ENCODE measurements at regions not wholly inside any gene's neighbourhood (a gene's known extent, or its start where the extent isn't known, plus 50 kb on each side); places are given as distances from the start of the nearest gene placed in this dataset.

DNA sequence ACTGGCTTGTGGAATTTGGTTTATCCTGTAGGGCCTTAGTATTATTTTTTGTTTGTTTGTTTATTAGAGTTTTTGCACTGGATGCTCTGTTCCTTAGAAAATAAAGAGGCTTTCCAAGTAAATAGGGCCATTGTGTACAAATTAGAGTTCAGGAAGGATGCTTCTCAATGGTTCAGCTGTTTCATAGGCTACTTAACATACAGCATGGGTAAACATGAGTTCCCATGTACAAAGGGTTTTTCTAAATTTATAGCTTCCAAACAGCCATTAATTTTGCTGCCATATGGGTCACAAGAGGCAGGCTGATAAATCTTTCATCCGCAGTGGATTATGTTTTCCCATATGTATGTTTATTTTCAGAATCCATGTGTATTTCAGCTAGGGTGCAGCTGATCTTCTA lies 121.6 kb upstream of the WDR11 start:
- Histone ChIP-seq H3K9ac (ENCODE audit: insufficient read depth, low read depth, low read length) (no peak overlapping the region), H2AFZ (ENCODE audit: low read length) (no peak overlapping the region), H3K79me2 (ENCODE audit: insufficient read depth, low read length) (no peaks in the 10 kb centered on the region), H3K36me3 (replicated peaks in 1 of 2; ENCODE audit: control insufficient read depth in 1 of 2, insufficient read depth in 2 of 2, low read length in 2 of 2) (no peaks in the 10 kb centered on the region), H3K4me2 (ENCODE audit: low read depth, low read length) (no peak overlapping the region), H3K27me3 (ENCODE audit: control insufficient read depth in 1 of 2, insufficient read depth in 2 of 2, low read length in 2 of 2) (no peaks in the 10 kb centered on the region), H4K20me1 (ENCODE audit: insufficient read depth, low read length) (no peaks in the 10 kb centered on the region), H3K9me3 (ENCODE audit: low read length) (no peaks in the 10 kb centered on the region), H3K4me1 (ENCODE audit: insufficient read depth, low read length) (no peaks in the 10 kb centered on the region), H3K4me3 (replicated peaks in 1 of 3; ENCODE audit: insufficient read depth in 1 of 3, low read depth in 2 of 3, low read length in 3 of 3) (no peak overlapping the region), H3K27ac (ENCODE audit: extremely low read length, insufficient read depth, low read length) (no peak overlapping the region)
- intact Hi-C loops (cut with micrococcal nuclease; ENCODE audit: unreplicated experiment), result no loop called here
- TF ChIP-seq, protein P1, sequence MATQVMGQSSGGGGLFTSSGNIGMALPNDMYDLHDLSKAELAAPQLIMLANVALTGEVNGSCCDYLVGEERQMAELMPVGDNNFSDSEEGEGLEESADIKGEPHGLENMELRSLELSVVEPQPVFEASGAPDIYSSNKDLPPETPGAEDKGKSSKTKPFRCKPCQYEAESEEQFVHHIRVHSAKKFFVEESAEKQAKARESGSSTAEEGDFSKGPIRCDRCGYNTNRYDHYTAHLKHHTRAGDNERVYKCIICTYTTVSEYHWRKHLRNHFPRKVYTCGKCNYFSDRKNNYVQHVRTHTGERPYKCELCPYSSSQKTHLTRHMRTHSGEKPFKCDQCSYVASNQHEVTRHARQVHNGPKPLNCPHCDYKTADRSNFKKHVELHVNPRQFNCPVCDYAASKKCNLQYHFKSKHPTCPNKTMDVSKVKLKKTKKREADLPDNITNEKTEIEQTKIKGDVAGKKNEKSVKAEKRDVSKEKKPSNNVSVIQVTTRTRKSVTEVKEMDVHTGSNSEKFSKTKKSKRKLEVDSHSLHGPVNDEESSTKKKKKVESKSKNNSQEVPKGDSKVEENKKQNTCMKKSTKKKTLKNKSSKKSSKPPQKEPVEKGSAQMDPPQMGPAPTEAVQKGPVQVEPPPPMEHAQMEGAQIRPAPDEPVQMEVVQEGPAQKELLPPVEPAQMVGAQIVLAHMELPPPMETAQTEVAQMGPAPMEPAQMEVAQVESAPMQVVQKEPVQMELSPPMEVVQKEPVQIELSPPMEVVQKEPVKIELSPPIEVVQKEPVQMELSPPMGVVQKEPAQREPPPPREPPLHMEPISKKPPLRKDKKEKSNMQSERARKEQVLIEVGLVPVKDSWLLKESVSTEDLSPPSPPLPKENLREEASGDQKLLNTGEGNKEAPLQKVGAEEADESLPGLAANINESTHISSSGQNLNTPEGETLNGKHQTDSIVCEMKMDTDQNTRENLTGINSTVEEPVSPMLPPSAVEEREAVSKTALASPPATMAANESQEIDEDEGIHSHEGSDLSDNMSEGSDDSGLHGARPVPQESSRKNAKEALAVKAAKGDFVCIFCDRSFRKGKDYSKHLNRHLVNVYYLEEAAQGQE (IDR thresholded peaks at IDR 0.05; ENCODE audit: borderline replicate concordance in 1 of 2, low read depth in 1 of 2, low read length in 2 of 2), result no peak
- TF ChIP-seq, protein P2, sequence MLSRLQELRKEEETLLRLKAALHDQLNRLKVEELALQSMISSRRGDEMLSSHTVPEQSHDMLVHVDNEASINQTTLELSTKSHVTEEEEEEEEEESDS (CRISPR knock-in tag; IDR thresholded peaks at IDR 0.05; ENCODE audit: borderline replicate concordance), result no peak
- no peak for TF ChIP-seq ZFX (CRISPR knock-in tag; IDR thresholded peaks at IDR 0.05; ENCODE audit: low read depth)
- TF ChIP-seq SNAPC4 (CRISPR knock-in tag; IDR thresholded peaks at IDR 0.05), result no peak
- no peak for TF ChIP-seq FOXC1 (CRISPR knock-in tag; IDR thresholded peaks at IDR 0.05; ENCODE audit: borderline replicate concordance)
- TF ChIP-seq PRMT3 (CRISPR knock-in tag; IDR thresholded peaks at IDR 0.05; ENCODE audit: borderline replicate concordance, low read depth), result no peak
- TF ChIP-seq ZNF749 (CRISPR knock-in tag; IDR thresholded peaks at IDR 0.05; ENCODE audit: borderline replicate concordance), result no peak
- FAIRE-seq (no peak), DNase-seq (ENCODE audit: low spot score) (no peak), ATAC-seq (no peak)
- CTCF ChIA-PET (ENCODE audit: low intra/inter-chr PET ratio, low total read pairs), result no interaction called here
- in situ Hi-C loops (cut with HindIII; ENCODE audit: extremely low pct_ligation_motif_present, low pct_unique_long_range_greater_than_20kb), result loop anchor here (25.0 kb wide), 1 partner anchor 517 kb away; no protein-coding TSS in a partner anchor
- no TSS peak for BruUV-seq (replicated peaks)
- WGBS (ENCODE audit: low lambda C conversion rate), result 8% methylated on average over 1 of the region's 1 CpG
- POLR2A ChIA-PET, result no interaction called here
